ENCODE measurements at regions not wholly inside any gene's neighbourhood (a gene's known extent, or its start where the extent isn't known, plus 50 kb on each side); places are given as distances from the start of the nearest gene placed in this dataset.
"Not testable (repeated sequence)": the region's sequence is repeated elsewhere in the genome, so short reads cannot be mapped to it uniquely, and the experiment has no call there.

DNA sequence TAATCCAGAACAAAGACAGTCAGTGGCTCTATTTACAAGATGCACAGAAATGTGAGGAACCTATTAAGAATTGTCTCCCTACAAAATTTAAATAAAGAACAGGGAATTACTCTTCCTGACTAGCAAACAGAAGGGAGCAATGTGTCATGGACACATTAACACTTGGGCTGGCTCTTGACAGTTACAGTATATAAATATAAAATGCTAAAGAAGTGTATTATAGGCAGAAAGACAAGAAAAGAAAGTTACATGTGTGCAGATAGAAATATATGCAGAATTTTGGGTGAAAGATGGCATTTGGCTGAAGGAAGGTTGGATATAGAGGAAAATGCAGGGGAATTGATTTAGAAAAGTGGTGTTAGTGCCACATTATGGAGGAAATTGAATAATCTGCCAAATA, 2257.1 kb upstream of the ACO1 start:
- no peak for DNase-seq (ENCODE audit: low spot score)

DNA sequence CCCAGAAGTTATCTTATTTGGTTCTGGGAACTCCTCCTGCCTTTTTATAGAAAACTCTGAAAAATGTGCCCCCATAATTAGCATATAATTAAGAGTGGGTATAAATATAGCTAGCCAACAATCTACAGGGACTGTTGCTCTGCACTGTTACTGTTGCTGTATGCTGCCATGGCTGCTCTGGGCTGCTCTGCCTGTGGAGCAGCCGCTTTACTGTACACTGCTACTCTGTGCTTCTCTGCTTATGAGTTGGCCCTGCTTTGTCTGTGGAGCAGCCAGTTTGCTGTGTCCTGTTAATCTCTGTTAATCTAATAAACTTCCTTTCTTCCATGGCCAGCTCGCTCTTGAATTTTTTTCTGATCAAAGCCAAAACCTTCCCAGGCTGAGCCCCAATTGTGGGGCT, 2244.0 kb upstream of the ACO1 start:
- no peak for DNase-seq (ENCODE audit: low spot score)

DNA sequence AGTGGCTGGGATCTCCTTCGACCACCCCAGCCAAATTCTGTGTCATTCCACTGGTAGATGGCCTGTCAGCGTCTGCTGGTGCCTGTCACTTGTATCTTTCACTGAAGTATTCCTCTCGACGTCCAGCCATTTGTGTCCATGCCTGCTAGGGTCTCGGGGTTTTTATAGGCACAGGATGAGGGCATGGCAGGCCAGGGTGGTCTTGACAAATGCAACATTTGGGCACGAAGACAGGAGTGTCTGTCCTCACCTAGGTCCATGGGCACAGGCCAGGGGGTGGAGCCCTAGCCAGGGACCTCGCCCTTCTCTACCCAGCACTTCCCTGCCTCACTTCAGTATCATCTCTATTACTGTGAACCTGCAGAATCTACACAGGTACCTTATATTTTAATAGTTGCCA, 2223.9 kb upstream of the ACO1 start:
- no peak for DNase-seq (ENCODE audit: low spot score)

DNA sequence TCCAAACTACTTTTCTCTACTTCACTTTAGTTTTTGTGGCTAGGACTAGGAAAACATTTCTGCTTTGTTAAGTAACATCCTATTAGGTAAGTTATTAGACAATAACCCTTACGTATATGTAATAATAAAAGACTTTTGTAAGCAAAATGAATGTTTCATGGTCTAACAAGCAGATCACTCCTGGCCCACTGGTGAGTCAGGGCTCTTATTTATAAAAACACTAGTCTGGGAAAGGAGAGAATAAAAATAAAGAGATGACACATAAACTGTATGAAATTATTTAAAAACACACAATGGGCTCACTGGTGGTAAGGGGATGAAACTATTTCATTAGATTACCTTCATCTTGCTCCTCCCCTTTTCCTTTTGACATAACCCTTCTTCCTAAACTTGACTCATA, 2212.2 kb upstream of the ACO1 start:
- no peak for DNase-seq (ENCODE audit: low spot score)

DNA sequence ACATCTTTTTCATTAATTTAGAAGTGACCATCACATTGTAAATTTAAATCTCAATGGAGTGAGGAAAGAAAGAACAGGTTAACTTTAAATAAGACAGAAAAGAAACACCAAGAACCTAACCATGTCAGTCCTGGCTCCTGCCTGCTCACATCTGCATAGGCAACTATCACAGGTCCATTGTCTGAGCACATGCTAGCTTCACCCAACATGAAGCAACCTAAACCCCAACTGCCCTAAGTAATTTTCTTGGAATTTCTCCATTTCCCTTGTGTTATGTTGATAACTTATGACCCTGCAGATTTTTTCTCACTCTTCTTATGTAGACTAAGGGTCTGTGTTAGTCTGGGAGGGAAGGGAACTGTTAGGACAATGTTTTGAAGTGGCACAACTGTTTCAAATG, 2205.8 kb upstream of the ACO1 start:
- DNase-seq (ENCODE audit: low spot score) = no peak

DNA sequence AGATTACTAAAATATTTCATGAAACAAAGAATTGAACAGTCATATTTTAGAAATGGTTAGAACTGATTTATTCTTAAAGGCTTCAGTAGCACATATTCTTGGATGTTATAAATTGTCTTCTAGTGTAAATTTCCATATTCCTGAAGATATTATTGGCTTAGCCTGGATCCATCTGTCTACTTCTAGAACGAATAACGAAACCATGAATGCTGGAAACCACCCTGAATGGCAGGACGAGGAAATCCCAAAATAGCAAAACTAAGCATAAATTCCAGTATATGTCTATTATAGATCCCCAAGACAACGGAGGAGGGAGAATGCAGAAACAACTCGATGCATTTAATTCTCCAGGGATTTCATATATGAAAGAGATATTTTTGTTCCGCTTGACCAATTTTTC, 2191.0 kb upstream of the ACO1 start:
- no peak for DNase-seq (ENCODE audit: low spot score)

DNA sequence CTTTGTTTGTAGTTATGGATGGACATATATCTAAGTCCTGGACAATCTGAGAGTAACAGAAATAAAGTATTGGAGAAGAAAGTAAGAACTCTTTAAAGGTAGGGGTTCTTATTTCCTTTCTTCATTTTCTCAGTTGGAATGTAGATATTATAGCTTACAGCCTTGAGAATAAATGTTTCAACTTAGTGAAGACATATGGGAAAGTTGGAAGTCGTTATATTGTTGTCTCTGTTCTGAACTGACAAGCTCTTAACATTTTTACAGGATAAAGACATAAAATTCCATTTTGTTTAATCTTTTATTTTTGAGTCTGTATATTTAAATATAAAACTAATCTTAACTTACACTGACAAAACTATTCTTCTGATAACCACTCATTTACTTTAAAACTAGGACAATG, 2187.5 kb upstream of the ACO1 start:
- DNase-seq (ENCODE audit: low spot score) = no peak

DNA sequence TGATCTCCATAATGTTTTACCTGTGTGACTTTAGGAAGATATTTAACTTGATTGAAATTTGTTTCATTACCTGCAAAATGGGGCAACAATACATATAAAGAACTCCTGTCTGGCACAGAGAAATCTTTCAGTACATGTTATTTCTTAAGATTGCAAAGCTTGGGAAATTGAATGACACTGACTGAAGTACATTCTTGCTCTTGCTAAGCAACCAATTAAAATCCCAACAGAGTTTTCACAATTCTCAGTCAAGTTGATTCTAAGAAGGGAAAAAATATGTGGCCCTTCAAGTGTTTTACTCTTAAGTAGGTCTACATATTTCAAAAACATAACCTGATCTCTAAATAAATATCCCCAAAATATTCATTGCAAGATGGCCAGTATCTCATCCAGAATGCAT, 2187.0 kb upstream of the ACO1 start:
- no peak for DNase-seq (ENCODE audit: low spot score)

DNA sequence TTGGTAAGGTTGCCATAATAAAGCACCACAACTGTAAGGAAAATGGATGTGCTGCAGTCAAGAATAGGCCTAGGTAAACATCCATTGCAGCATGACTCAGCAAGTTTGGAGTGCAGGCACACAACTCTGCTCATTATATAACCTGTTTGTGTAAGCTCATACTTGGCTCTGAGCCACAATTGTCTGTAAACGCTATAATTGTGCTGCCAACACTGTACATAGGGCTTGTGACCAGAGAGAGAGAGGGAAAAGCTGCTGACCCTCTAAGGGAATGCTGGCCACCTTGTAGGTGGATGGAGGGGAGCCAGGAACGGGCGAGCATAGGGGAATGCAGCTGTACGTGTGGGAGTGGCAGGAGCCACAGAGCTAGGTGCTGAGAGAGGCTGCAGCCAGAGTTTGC, 2186.5 kb upstream of the ACO1 start:
- no peak for DNase-seq (ENCODE audit: low spot score)

DNA sequence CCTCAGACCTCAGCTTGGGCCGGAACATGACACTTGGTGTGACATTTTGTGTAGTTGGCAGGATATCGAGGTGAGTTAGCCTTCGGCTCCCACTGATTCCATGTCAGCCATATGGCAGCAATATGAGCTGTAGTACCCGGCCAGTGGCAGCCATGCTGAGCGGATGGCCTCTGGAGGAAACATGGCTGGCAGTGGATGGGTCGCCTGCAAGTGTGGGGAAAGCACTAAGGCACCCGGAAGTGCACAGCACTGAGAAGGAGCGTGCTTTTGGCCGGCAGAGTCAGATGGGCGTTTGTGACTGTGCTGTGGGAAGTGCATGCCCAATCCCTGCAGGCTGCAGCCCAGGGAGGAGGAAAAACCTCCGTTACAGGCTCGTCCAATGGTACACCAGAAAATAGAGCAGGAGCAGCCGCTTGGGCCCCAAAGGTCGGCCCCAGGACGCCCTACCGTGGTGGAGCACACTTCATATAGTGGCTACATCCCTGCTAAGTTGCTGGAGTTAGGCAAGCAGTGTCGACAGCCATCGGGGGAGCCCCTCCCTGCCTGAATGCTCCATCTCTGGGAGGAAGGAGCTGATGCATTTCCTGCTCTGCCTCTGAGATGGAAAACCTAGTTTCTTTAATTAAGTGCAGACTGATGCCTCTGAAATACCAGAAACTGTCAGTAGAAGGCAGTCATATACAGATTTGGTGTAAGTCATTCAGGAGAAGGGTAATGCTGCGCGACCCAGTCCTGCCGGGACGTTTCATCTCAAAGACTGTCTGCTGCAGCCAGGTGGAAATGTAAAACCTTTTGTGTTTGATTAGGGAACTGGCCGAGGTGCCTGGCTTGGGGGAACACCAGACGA, 2185.8 kb upstream of the ACO1 start:
- no peak for DNase-seq (ENCODE audit: low spot score)

DNA sequence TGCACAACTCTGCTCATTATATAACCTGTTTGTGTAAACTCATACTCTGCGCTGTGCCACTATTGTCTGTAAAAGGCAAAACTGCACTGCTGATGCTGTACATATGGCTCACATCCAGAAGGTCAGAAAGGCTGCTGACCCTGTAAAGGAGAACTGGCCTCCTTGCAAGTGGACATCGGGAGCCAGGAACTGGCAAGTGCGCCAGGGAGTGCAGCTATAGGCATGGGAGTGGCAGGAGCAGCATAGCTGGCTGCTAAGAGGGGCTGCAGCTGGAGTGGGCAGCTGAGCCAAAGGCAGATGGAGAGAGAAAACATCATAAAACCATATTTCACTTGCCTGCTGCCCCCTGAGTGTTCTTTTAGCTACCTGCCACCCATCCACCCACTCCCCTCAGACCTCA, 2183.4 kb upstream of the ACO1 start:
- no peak for DNase-seq (ENCODE audit: low spot score)

DNA sequence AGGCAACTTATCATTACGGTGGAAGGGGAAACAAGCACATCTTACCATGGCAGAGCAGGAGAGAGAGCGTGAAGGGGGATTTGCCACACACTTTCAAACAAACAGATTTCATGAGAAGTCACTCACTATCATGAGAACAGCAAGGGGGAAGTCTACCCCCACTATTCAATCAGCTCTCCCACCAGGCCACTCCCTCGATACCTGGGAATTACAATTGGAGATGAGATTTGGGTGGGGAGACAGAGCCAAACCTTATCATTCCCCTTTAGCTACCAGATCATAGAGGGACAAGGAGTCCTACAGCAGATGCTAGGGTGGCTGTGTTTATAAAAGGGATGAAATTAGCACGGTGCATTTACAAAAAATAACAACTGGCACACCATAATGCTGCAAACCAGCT, 2149.4 kb upstream of the ACO1 start:
- no peak for DNase-seq (ENCODE audit: low spot score)

DNA sequence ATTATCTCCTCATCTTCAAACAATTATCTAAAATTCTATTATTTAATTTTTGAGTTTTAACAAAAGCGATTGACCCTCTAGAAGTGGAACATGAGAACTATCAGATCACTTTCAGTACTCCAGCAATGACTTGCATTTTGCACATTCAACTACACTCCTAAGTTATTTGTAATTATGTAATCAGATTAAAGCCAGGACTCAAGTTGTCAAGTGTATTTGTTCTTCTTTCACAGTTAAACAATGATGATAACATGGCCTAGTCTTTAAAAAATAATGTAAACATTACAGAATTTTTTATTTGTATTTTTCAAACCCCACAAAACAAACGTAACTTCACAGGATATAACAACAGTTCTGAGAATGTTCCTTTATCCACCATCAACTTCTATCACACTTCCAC, 2148.9 kb upstream of the ACO1 start:
- no peak for DNase-seq (ENCODE audit: low spot score)

DNA sequence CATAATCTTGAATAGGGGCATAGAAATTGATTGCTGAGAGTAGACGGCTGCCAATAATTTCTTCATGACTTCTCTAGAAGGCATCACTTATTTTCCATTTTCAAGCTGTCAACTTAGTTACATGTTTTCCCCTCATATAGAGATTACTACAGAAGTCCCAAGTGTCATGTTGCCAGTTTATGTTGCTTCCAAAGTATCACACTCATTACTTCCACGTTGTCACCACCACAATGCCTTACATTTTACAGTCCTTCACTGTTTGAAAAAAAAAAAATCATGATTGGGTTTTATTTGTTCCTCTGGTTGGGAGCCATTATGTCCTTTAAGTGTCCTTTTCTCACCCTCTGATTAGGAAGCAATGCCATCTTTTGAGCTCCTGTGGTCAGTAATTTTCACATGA, 2144.6 kb upstream of the ACO1 start:
- DNase-seq (ENCODE audit: low spot score) = no peak

DNA sequence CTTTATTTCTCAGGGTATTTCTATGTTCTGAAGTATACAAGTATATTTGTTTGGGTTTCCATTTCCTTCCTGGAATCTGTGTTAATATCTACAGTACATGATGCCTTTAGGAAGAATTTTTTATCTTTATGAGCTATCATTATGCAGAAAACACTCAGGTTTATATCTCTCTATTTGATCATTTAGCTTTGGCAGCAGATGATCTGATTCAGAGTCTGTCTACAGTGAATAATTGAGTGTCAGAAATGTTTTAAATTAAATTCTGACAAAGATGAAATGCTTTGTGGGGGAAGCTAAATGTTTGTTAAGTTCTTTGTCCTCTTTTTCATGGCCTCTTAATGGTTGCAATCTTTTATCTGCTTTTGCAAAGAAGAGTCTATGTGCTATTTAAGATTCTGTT, 2141.0 kb upstream of the ACO1 start:
- DNase-seq (ENCODE audit: low spot score) = no peak

DNA sequence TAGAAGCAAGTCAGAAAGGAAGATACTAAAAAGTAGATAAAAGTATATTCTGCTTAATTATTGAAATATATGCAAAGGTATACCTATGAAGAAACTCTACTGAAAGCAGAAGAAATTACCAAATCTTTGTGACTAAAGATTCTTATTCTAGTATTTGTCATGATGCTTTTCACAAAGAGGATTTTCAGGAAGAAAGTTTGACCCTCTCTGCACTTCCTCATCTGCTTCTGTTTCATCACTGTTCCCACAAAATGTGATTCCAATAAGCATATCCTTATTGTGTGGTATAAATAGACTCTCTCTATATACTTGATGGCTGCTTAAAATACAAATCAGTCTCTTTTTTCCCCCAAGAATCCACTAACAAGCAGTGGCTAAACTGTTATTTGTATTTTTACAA, 2139.6 kb upstream of the ACO1 start:
- no peak for DNase-seq (ENCODE audit: low spot score)

DNA sequence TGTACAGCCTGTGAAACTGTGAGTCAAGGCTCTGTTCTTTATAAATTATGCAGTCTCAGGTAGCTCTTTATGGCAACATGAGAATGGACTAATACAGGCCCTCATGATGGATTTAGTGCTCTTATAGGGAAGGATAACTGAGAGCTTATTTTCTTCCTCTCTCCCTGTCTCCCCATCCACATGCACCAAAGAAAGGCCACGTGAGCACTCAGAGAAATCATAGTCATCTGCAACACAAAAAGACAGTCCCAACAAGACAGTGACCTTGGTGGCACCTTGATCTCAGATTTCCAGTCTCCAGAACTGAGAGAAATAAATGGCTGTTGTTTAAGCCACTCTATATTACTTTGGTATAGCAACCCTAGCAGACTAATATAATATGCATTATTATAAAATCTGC, 2133.6 kb upstream of the ACO1 start:
- no peak for DNase-seq (ENCODE audit: low spot score)

DNA sequence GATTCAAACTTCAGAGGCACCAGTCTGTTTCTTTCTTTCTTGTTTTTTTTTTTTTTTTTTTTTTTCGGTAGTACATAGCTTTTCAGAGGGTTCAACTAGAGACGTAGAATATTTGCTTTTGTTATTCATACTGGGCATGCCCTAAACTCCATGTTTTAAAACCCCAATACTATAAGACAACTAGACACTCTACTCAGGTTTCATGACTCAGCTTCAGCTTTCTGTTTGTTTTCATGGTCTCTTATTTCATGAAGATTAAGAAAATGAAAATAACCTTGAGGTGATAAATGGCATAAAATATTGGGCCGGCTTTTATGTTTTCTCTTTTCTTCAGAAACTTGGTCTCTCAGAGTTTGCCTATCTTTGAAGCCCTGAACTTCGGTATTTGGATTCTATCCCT, 2126.3 kb upstream of the ACO1 start:
- no peak for DNase-seq (ENCODE audit: low spot score)

DNA sequence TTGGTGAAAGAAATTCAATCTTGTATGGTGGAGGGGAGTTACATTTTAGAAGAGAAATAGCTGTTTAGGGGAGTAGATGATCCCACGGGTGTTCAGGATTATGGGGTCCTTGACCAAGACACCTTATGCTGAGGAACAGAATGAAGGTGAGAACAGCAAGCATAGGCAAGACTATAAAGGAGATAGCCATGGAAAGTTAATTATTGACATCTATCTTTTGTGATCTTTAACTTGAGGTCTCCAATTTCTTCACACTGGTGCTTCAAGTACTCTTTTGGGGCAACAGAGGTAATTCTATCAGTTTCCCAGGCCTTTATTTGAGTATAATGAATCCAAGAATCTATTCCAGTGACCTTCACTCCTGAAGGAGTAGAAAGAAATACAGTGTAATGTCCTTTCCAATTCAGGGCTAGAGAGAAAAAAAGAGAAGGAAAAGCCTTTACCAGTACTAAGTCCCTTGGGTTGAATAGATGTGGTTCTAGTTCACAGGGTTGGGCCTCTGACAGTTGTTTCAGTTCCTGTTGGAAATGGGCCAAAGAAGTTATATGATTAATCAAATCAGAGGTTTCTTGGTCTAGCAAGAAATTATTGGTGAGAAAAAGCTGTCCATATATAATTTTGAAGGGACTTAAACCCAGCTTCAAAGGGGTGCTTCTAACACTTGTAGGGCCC, 2104.1 kb upstream of the ACO1 start:
- no peak for DNase-seq (ENCODE audit: low spot score)

DNA sequence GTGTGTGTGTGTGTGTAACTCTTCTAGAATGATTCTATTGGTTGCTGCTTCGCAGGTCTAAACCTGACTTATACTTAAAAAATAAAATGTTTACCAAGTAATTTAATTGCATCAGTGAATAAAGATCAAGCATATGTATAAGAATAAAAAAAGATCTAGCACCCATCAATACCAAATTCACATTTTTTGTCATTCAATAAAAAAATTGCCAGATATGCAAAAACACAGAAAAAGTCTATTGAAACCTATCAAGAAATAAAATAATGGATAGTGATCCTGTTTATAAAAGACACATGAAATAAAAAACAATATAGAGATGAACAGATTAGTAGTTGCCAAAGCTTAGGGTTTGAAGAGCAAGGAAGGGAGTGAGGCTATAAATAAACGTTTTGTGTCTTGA, 2095.0 kb upstream of the ACO1 start:
- DNase-seq (ENCODE audit: low spot score) = no peak

DNA sequence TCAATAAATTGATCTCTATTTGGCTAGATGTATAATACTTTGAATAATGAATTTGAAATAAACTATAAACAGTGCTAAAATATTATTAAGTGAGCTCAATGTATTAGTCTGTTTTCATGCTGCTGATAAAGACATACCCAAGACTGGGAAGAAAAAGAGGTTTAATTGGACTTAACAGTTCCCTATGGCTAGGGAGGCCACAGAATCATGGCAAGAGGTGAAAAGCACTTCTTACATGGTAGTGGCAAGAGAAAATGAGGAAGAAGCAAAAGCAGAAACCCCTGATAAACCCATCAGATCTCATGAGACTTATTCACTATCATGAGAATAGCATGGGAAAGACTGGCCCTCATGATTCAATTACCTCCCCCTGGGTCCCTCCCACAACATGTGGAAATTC, 2092.4 kb upstream of the ACO1 start:
- DNase-seq (ENCODE audit: low spot score) = not testable (repeated sequence)

DNA sequence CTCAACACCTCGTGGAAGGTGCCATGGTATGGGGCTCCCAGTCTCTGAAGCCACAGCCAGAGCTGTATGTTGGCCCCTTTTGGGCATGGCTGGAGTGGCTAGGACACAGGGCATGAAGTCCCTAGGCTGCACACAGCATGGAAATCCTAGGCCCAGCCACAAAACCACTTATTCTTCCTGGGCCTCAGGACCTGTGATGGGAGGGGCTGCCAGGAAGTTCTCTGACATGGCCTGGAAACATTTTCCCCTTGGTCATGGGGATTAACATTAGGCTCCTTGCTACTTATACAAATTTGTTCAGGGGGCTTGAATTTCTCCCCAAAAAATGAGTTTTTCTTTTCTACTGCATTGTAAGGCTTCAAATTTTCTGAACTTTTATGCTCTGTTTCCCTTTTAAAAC, 2091.2 kb upstream of the ACO1 start:
- DNase-seq (ENCODE audit: low spot score) = no peak

DNA sequence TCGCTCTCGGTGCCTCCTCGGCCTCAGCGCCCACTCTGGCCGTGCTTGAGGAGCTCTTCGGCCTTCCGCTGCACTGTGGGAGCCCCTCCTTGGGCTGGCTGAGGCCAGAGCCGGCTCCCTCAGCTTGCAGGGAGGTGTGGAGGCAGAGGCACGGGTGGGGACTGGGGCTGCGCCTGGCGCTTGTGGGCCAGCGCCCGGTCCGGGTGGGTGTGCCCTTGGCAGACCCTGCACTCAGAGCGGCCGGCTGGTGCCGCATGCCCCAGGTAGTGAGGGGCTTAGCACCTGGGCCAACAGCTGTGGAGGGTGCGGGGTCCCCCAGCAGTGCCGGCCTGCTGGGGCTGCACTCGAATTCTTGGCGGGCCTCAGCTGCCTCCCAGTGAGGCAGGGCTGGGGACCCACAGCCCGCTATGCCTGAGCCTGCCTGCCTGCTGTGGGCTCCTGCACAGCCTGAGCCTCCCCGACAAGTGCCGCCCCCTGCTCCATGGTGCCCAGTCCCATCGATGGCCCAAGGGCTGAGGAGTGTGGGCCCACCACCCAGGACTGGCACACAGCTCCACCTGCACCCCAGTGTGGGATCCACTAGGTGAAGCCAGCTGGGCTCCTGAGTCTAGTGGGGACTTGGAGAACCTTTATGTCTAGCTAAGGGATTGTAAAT, 2085.2 kb upstream of the ACO1 start:
- DNase-seq (ENCODE audit: low spot score) = no peak
